ENCODE measurements at regions not wholly inside any gene's neighbourhood (a gene's known extent, or its start where the extent isn't known, plus 50 kb on each side); places are given as distances from the start of the nearest gene placed in this dataset.

GRCh38 chr3:102099913-102100312 lies 250.6 kb downstream of the NFKBIZ start:
- Histone ChIP-seq H3K4me2 (ENCODE audit: low read length) (no peak overlapping the region), H4K20me1 (ENCODE audit: insufficient read depth, low read length) (no peaks in the 10 kb centered on the region), H3K27ac (ENCODE audit: low read depth, low read length, poor library complexity, severe bottlenecking) (no peak overlapping the region), H3K4me3 (ENCODE audit: low read depth, low read length, poor library complexity, severe bottlenecking) (no peak overlapping the region), H3K79me2 (ENCODE audit: insufficient read depth, low read depth, low read length) (no peaks in the 10 kb centered on the region), H3K9me2 (ENCODE audit: insufficient read depth, low read length) (no peaks in the 10 kb centered on the region), H2AFZ (ENCODE audit: low read length) (no peak overlapping the region), H3K9me3 (ENCODE audit: low read length) (no peaks in the 10 kb centered on the region), H3K4me1 (ENCODE audit: insufficient read depth, low read length, poor library complexity, severe bottlenecking) (no peaks in the 10 kb centered on the region), H3K36me3 (ENCODE audit: insufficient read depth, low read length) (no peaks in the 10 kb centered on the region)
- TF ChIP-seq EZH2phosphoT487 (IDR thresholded peaks at IDR 0.05; ENCODE audit: borderline replicate concordance, low read depth, low read length) (no peak), CTCF (conservative IDR thresholded peaks at IDR 0.05; ENCODE audit: low read length) (no peak)
- no TSS peak for BruUV-seq (replicated peaks)
- ChIA-PET POLR2A (interaction anchor here (0.6 kb wide), 1 partner anchor 164 kb away, joined by 3 read pairs; no protein-coding TSS in a partner anchor), CTCF (ENCODE audit: unreplicated experiment) (no interaction called here)
- intact Hi-C loops (cut with micrococcal nuclease; ENCODE audit: unreplicated experiment), result no loop called here
- no peak for DNase-seq (ENCODE audit: low spot score)

GRCh38 chr3:102102394-102102793 lies 253.1 kb downstream of the NFKBIZ start:
- no TSS peak for BruUV-seq (replicated peaks)
- no peak overlapping the region for H3K27ac ChIP-seq (ENCODE audit: low read depth, low read length, poor library complexity, severe bottlenecking)
- no peak for DNase-seq (ENCODE audit: low spot score)
- no peak for TF ChIP-seq CTCF (conservative IDR thresholded peaks at IDR 0.05; ENCODE audit: low read length)
- TF ChIP-seq EZH2phosphoT487 (IDR thresholded peaks at IDR 0.05; ENCODE audit: borderline replicate concordance, low read depth, low read length), result no peak
- H2AFZ ChIP-seq (ENCODE audit: low read length), result no peak overlapping the region
- H3K4me3 ChIP-seq (ENCODE audit: low read depth, low read length, poor library complexity, severe bottlenecking), result no peak overlapping the region
- no peaks in the 10 kb centered on the region for H3K36me3 ChIP-seq (ENCODE audit: insufficient read depth, low read length)
- ChIA-PET POLR2A (interaction anchor here (1.4 to 1.5 kb wide), 2 partner anchors 15 to 17 kb away, joined by 3 to 6 read pairs; no protein-coding TSS in a partner anchor), CTCF (ENCODE audit: unreplicated experiment) (no interaction called here)
- H4K20me1 ChIP-seq (ENCODE audit: insufficient read depth, low read length), result no peaks in the 10 kb centered on the region
- H3K9me2 ChIP-seq (ENCODE audit: insufficient read depth, low read length), result no peaks in the 10 kb centered on the region
- H3K9me3 ChIP-seq (ENCODE audit: low read length), result no peaks in the 10 kb centered on the region
- H3K4me1 ChIP-seq (ENCODE audit: insufficient read depth, low read length, poor library complexity, severe bottlenecking), result no peaks in the 10 kb centered on the region
- no peaks in the 10 kb centered on the region for H3K79me2 ChIP-seq (ENCODE audit: insufficient read depth, low read depth, low read length)
- intact Hi-C loops (cut with micrococcal nuclease; ENCODE audit: unreplicated experiment), result no loop called here
- H3K4me2 ChIP-seq (ENCODE audit: low read length), result no peak overlapping the region

GRCh38 chr3:102104033-102104432 lies 254.7 kb downstream of the NFKBIZ start:
- Histone ChIP-seq H3K4me2 (ENCODE audit: low read length) (no peak overlapping the region), H3K79me2 (ENCODE audit: insufficient read depth, low read depth, low read length) (no peaks in the 10 kb centered on the region), H3K36me3 (ENCODE audit: insufficient read depth, low read length) (no peaks in the 10 kb centered on the region), H2AFZ (ENCODE audit: low read length) (no peak overlapping the region), H3K9me2 (ENCODE audit: insufficient read depth, low read length) (no peaks in the 10 kb centered on the region), H3K27ac (ENCODE audit: low read depth, low read length, poor library complexity, severe bottlenecking) (no peak overlapping the region), H3K4me3 (ENCODE audit: low read depth, low read length, poor library complexity, severe bottlenecking) (no peak overlapping the region), H3K9me3 (ENCODE audit: low read length) (no peaks in the 10 kb centered on the region), H3K4me1 (ENCODE audit: insufficient read depth, low read length, poor library complexity, severe bottlenecking) (no peaks in the 10 kb centered on the region), H4K20me1 (ENCODE audit: insufficient read depth, low read length) (no peaks in the 10 kb centered on the region)
- DNase-seq (ENCODE audit: low spot score), result no peak
- TF ChIP-seq EZH2phosphoT487 (IDR thresholded peaks at IDR 0.05; ENCODE audit: borderline replicate concordance, low read depth, low read length) (no peak), CTCF (conservative IDR thresholded peaks at IDR 0.05; ENCODE audit: low read length) (no peak)
- CTCF ChIA-PET (ENCODE audit: unreplicated experiment), result no interaction called here
- intact Hi-C loops (cut with micrococcal nuclease; ENCODE audit: unreplicated experiment), result no loop called here
- POLR2A ChIA-PET, result interaction anchor here (1.4 kb wide), 1 partner anchor 13 kb away, joined by 3 read pairs; no protein-coding TSS in a partner anchor
- BruUV-seq (replicated peaks), result no TSS peak
